GM12878 (cell line): ENCODE measurements at regions not wholly inside any gene's neighbourhood (a gene's known extent, or its start where the extent isn't known, plus 50 kb on each side); places are given as distances from the start of the nearest gene placed in this dataset.

ENCODE experiments used
- ATAC-seq: fragments of 200-7000 bp; cut with Tn5 transposase; 3 replicates; pipeline ENCODE4 v1.9.1; 2020; ENCODE audit warnings: mild to moderate bottlenecking, moderate library complexity
- BruUV-seq: library from RNA; stranded (reverse); fragments of 400-500 nt; replicated peaks from 2 replicates; lab custom pipeline; 2021; lab: Mats Ljungman, UMichigan
- CTCF ChIA-PET: fragments of 300-600 bp; sonication (Branson Sonifier 250); formaldehyde crosslinking; extraction: SDS; loops from one replicate; lab custom pipeline; 2021; ENCODE audit warnings: inconsistent platforms; lab: Yijun Ruan, JAX
- POLR2A ChIA-PET: fragments of 350-600 bp; formaldehyde crosslinking; extraction: SDS; loops from one replicate; lab custom pipeline; 2021; ENCODE audit warnings: inconsistent platforms; lab: Charles Lee
- RAD21 ChIA-PET: fragments of 300-600 bp; sonication (Branson Sonifier 250); formaldehyde crosslinking; loops from one replicate; lab custom pipeline; 2023; ENCODE audit warnings: antibody characterized with exemption; ENCODE audit not compliant: unreplicated experiment; lab: Charles Lee
- SMC1A ChIA-PET: fragments of 300-600 bp; sonication (Branson Sonifier 250); formaldehyde crosslinking; loops from one replicate; lab custom pipeline; 2023; ENCODE audit not compliant: unreplicated experiment, uncharacterized antibody; lab: Charles Lee
- DNase-seq: peaks from one replicate; pipeline ENCODE4 v3.0.0-alpha.2; 2011; ENCODE audit warnings: low read depth, low spot score
- FAIRE-seq: peaks from 3 replicates; lab custom pipeline; 2011; peaks lifted over from hg19 to GRCh38; lab: Jason Lieb, UNC
- H2AFZ ChIP-seq: 2 replicates; pipeline ENCODE4 v1.6.0; 2011; ENCODE audit warnings: low read depth, low read length, control low read depth; ENCODE audit not compliant: control insufficient read depth
- H3K27ac ChIP-seq: 2 replicates; pipeline ENCODE4 v1.5.1; 2011; ENCODE audit warnings: control low read depth; ENCODE audit not compliant: control insufficient read depth, insufficient read depth
- H3K27me3 ChIP-seq, 2 experiments: replicated peaks in 1 of 2; 2 replicates each; pipeline versions ENCODE4 v1.6.0 to v1.6.1; 2011; ENCODE audit warnings: low read length in 1 of 2; ENCODE audit not compliant: control insufficient read depth in 2 of 2, insufficient read depth in 2 of 2
- H3K36me3 ChIP-seq, 2 experiments: 2 replicates each; pipeline ENCODE4 v1.5.1; 2011; ENCODE audit warnings: low read length in 1 of 2; ENCODE audit not compliant: control insufficient read depth in 2 of 2, insufficient read depth in 2 of 2
- H3K4me1 ChIP-seq: 2 replicates; pipeline ENCODE4 v1.6.1; 2011; ENCODE audit warnings: mild to moderate bottlenecking, low read length, moderate library complexity, mixed read lengths; ENCODE audit not compliant: control insufficient read depth, insufficient read depth
- H3K4me2 ChIP-seq: 2 replicates; pipeline ENCODE4 v1.6.0; 2011; ENCODE audit warnings: control low read depth; ENCODE audit not compliant: control insufficient read depth, insufficient read depth
- H3K4me3 ChIP-seq: fragments of 200-600 bp; sonication (generic); 2 replicates; pipeline ENCODE4 v1.5.1; 2016
- H3K79me2 ChIP-seq: 2 replicates; pipeline ENCODE4 v1.6.0; 2011; ENCODE audit warnings: low read length; ENCODE audit not compliant: control insufficient read depth, insufficient read depth
- H3K9ac ChIP-seq: 2 replicates; pipeline ENCODE4 v1.8.0; 2011; ENCODE audit warnings: low read length, control low read depth, mixed read lengths; ENCODE audit not compliant: control insufficient read depth, insufficient read depth
- H3K9me3 ChIP-seq: replicated peaks from 3 replicates; pipeline ENCODE4 v1.5.1; 2011; ENCODE audit warnings: mild to moderate bottlenecking, low read length; ENCODE audit not compliant: control insufficient read depth, insufficient read depth
- H4K20me1 ChIP-seq: 2 replicates; pipeline ENCODE4 v1.6.0; 2011; ENCODE audit not compliant: control insufficient read depth, insufficient read depth
- BRCA1 ChIP-seq: IDR thresholded peaks from 2 replicates; pipeline ENCODE4 v1.6.1; 2011; ENCODE audit warnings: low read depth, low read length, improper control_type of control experiment
- CBFB ChIP-seq: IDR thresholded peaks from 2 replicates; pipeline ENCODE4 v1.6.1; 2016; ENCODE audit warnings: antibody characterized with exemption, low read depth
- CHD2 ChIP-seq: IDR thresholded peaks from 2 replicates; pipeline ENCODE4 v1.6.1; 2011; ENCODE audit warnings: low read depth, low read length, improper control_type of control experiment, borderline replicate concordance
- KLF5 ChIP-seq: fragments of 450-650 bp; IDR thresholded peaks from 2 replicates; pipeline ENCODE4 v1.6.1; 2014; ENCODE audit warnings: mild to moderate bottlenecking; ENCODE audit not compliant: partially characterized antibody
- NR2C1 ChIP-seq: fragments of 450-650 bp; IDR thresholded peaks from 2 replicates; pipeline ENCODE4 v1.6.1; 2017; ENCODE audit warnings: antibody characterized with exemption, mild to moderate bottlenecking, moderate library complexity
- NR2F1 ChIP-seq: fragments of 450-650 bp; conservative IDR thresholded peaks from 2 replicates; pipeline ENCODE4 v1.6.1; 2017; ENCODE audit warnings: mild to moderate bottlenecking
- SIN3A ChIP-seq: IDR thresholded peaks from 2 replicates; pipeline ENCODE4 v1.6.1; 2012; ENCODE audit warnings: low read depth, low read length, improper control_type of control experiment
- SMC3 ChIP-seq: IDR thresholded peaks from 2 replicates; pipeline ENCODE4 v1.6.1; 2011; ENCODE audit warnings: low read length, improper control_type of control experiment, borderline replicate concordance
- STAT3 ChIP-seq: IDR thresholded peaks from 2 replicates; pipeline ENCODE4 v1.6.1; 2011; ENCODE audit warnings: low read depth, low read length, improper control_type of control experiment
- TARDBP ChIP-seq: IDR thresholded peaks from 2 replicates; pipeline ENCODE4 v1.6.1; 2016; ENCODE audit warnings: borderline replicate concordance
- TCF7 ChIP-seq: IDR thresholded peaks from 2 replicates; pipeline ENCODE4 v1.6.1; 2014; ENCODE audit warnings: antibody characterized with exemption, borderline replicate concordance
- WGBS: methylation state at CpG from one replicate; pipeline ENCODE4 v1.1.6; 2016; ENCODE audit warnings: low lambda C conversion rate; ENCODE audit not compliant: insufficient replicate concordance, insufficient coverage; ENCODE audit errors: missing lambda C conversion rate; 5-methylcytosine and 5-hydroxymethylcytosine counted together
- in situ Hi-C: fragments of 300-500 bp; cut with MboI; formaldehyde crosslinking; loops from 9 replicates; pipeline ENCODE4 v1.14.3; 2018; ENCODE audit warnings: mixed read lengths
- intact Hi-C: fragments of 100-400 bp; cut with micrococcal nuclease; formaldehyde crosslinking; loops from one replicate; pipeline ENCODE4 v1.14.2; 2022; ENCODE audit not compliant: unreplicated experiment

GRCh38 chr15:95646484-95647273 is 683.8 kb upstream of the NR2F2 start:
- WGBS: 13% methylated on average over 8 of the region's 8 CpGs
- peak; percentile 44 for ATAC-seq
- in situ Hi-C loops (no loop called here), intact Hi-C loops (no loop called here)
- H3K27me3 ChIP-seq: no peaks in the 10 kb centered on the region
- no peak overlapping the region for H3K4me2 ChIP-seq
- no peak overlapping the region for H3K27ac ChIP-seq
- H3K9ac ChIP-seq: no peak overlapping the region
- RAD21 ChIA-PET: interaction anchor here (0.6 to 1.3 kb wide), 6 partner anchors 14 to 258 kb away, joined by 3 to 6 read pairs (median 3); no protein-coding TSS in a partner anchor
- no peaks in the 10 kb centered on the region for H4K20me1 ChIP-seq
- SMC1A ChIA-PET: interaction anchor here (0.6 to 1.6 kb wide), 6 partner anchors 17 to 340 kb away, joined by 3 to 4 read pairs (median 3); no protein-coding TSS in a partner anchor
- no peak overlapping the region for H3K4me3 ChIP-seq
- FAIRE-seq: peak; percentile 31
- no peak overlapping the region for H2AFZ ChIP-seq
- no TSS peak for BruUV-seq
- no peaks in the 10 kb centered on the region for H3K4me1 ChIP-seq
- POLR2A ChIA-PET: interaction anchor here (0.5 to 1.2 kb wide), 2 partner anchors 20 to 22 kb away, joined by 3 read pairs; no protein-coding TSS in a partner anchor
- no peaks in the 10 kb centered on the region for H3K79me2 ChIP-seq
- H3K36me3 ChIP-seq: no peaks in the 10 kb centered on the region
- DNase-seq: no peak
- TF ChIP-seq TARDBP (no peak), SMC3 (no peak), CBFB (no peak), SIN3A (no peak), KLF5 (no peak), CHD2 (no peak), TCF7 (no peak), NR2C1 (no peak), NR2F1 (no peak), STAT3 (no peak), BRCA1 (no peak)
- TF ChIP-seq, all 136 proteins: peak for 0
- H3K9me3 ChIP-seq: no peaks in the 10 kb centered on the region
- CTCF ChIA-PET: interaction anchor here (0.7 to 1.1 kb wide), 3 partner anchors 16 to 549 kb away, joined by 3 to 4 read pairs (median 3); no protein-coding TSS in a partner anchor
